ENCODE measurements at regions not wholly inside any gene's neighbourhood (a gene's known extent, or its start where the extent isn't known, plus 50 kb on each side); places are given as distances from the start of the nearest gene placed in this dataset.

DNA sequence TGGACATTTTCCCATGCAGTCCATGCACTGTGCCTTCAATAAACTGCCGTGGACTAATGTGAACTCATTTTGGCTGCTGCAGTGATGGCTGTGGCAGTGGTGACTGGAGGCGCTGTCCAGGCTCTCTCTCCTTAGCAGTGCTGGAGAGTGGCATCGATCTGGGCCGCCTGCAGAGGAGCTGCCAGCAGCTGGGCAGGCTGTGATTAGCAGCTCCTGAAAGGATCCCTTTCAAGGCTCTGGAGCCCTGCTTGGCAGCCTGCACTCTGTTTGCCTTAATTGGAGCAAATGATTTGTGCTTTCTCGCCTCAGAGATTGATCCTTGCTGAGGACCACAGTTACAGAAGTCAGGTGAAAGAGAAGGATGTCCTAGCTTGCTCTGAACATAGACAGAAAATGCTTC, 130.1 kb upstream of the VWC2 start:
- TF ChIP-seq, protein P1, sequence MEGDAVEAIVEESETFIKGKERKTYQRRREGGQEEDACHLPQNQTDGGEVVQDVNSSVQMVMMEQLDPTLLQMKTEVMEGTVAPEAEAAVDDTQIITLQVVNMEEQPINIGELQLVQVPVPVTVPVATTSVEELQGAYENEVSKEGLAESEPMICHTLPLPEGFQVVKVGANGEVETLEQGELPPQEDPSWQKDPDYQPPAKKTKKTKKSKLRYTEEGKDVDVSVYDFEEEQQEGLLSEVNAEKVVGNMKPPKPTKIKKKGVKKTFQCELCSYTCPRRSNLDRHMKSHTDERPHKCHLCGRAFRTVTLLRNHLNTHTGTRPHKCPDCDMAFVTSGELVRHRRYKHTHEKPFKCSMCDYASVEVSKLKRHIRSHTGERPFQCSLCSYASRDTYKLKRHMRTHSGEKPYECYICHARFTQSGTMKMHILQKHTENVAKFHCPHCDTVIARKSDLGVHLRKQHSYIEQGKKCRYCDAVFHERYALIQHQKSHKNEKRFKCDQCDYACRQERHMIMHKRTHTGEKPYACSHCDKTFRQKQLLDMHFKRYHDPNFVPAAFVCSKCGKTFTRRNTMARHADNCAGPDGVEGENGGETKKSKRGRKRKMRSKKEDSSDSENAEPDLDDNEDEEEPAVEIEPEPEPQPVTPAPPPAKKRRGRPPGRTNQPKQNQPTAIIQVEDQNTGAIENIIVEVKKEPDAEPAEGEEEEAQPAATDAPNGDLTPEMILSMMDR (IDR thresholded peaks at IDR 0.05; ENCODE audit: low read depth, low read length): no peak
- TF ChIP-seq POLR2A (IDR thresholded peaks at IDR 0.05; ENCODE audit: extremely low read depth, insufficient read length): no peak
